OCI-LY1 (cell line): ENCODE measurements at regions not wholly inside any gene's neighbourhood (a gene's known extent, or its start where the extent isn't known, plus 50 kb on each side); places are given as distances from the start of the nearest gene placed in this dataset.

Source experiments
- H2AFZ ChIP-seq: fragments of 200-600 bp; sonication (generic), shearing (Covaris generic); 2 replicates; pipeline ENCODE4 v1.6.0; 2014; ENCODE audit warnings: antibody characterized with exemption, mild to moderate bottlenecking, low read length
- H3F3A ChIP-seq: fragments of 200-600 bp; sonication (generic), shearing (Covaris generic); 2 replicates; pipeline ENCODE4 v1.6.0; 2014; ENCODE audit warnings: mild to moderate bottlenecking, antibody characterized with exemption, low read length, moderate library complexity; ENCODE audit not compliant: insufficient read depth
- H3K27ac ChIP-seq: fragments of 200-600 bp; sonication (generic); 2 replicates; pipeline ENCODE4 v1.5.1; 2014; ENCODE audit warnings: low read length, mixed run types, mild to moderate bottlenecking, low read depth; ENCODE audit not compliant: poor library complexity, severe bottlenecking
- H3K27me3 ChIP-seq: fragments of 200-600 bp; sonication (generic); 2 replicates; pipeline ENCODE4 v1.6.0; 2014; ENCODE audit warnings: antibody characterized with exemption, mild to moderate bottlenecking, low read length, moderate library complexity; ENCODE audit not compliant: insufficient read depth
- H3K36me3 ChIP-seq: fragments of 200-600 bp; sonication (generic); 2 replicates; pipeline ENCODE4 v1.6.1; 2014; ENCODE audit warnings: mild to moderate bottlenecking, antibody characterized with exemption, low read length, moderate library complexity, mixed read lengths; ENCODE audit not compliant: insufficient read depth
- H3K4me1 ChIP-seq: fragments of 200-600 bp; sonication (generic); 2 replicates; pipeline ENCODE4 v1.5.1; 2014; ENCODE audit warnings: mild to moderate bottlenecking, low read length, moderate library complexity; ENCODE audit not compliant: insufficient read depth, severe bottlenecking
- H3K4me2 ChIP-seq: fragments of 200-600 bp; sonication (generic), shearing (Covaris generic); 2 replicates; pipeline ENCODE4 v1.6.1; 2014; ENCODE audit warnings: low read length
- H3K4me3 ChIP-seq: fragments of 200-600 bp; sonication (generic); 2 replicates; pipeline ENCODE4 v1.5.1; 2014; ENCODE audit warnings: low read length, low read depth, mild to moderate bottlenecking, mixed read lengths; ENCODE audit not compliant: poor library complexity, severe bottlenecking
- H3K79me2 ChIP-seq: fragments of 200-600 bp; shearing (Covaris generic); 2 replicates; pipeline ENCODE4 v1.6.1; 2016; ENCODE audit warnings: mixed run types, low read length, mixed read lengths; ENCODE audit not compliant: insufficient read depth
- H3K9ac ChIP-seq: fragments of 200-600 bp; sonication (generic), shearing (Covaris generic); 2 replicates; pipeline ENCODE4 v1.6.1; 2014; ENCODE audit warnings: mild to moderate bottlenecking, low read length, mixed read lengths
- H3K9me2 ChIP-seq: fragments of 200-600 bp; sonication (generic), shearing (Covaris generic); 2 replicates; pipeline ENCODE4 v1.6.1; 2014; ENCODE audit warnings: low read depth, mild to moderate bottlenecking, low read length, mixed read lengths
- H3K9me3 ChIP-seq: fragments of 200-600 bp; shearing (Covaris generic); 2 replicates; pipeline ENCODE4 v1.6.1; 2014; ENCODE audit warnings: low read length, mixed read lengths
- H4K20me1 ChIP-seq: fragments of 200-600 bp; sonication (generic), shearing (Covaris generic); 2 replicates; pipeline ENCODE4 v1.6.0; 2016; ENCODE audit warnings: mild to moderate bottlenecking, low read length; ENCODE audit not compliant: insufficient read depth
- CTCF ChIP-seq: fragments of 200-600 bp; sonication (generic), shearing (Covaris generic); IDR thresholded peaks from 2 replicates; pipeline ENCODE4 v1.5.1; 2017; ENCODE audit warnings: mild to moderate bottlenecking, antibody characterized with exemption, low read length, moderate library complexity, mixed read lengths
- EZH2 ChIP-seq: fragments of 200-600 bp; sonication (generic), shearing (Covaris generic); IDR thresholded peaks from 2 replicates; pipeline ENCODE4 v1.8.0; 2017; ENCODE audit warnings: borderline replicate concordance, mixed run types, mild to moderate bottlenecking, antibody characterized with exemption, low read length, moderate library complexity, mixed read lengths

- no peak for TF ChIP-seq CTCF
- TF ChIP-seq EZH2 = no peak
- no peaks in the 10 kb centered on the region for H3K9me3 ChIP-seq
- no peaks in the 10 kb centered on the region for H4K20me1 ChIP-seq
- no peaks in the 10 kb centered on the region for H3K79me2 ChIP-seq
- H3K27me3 ChIP-seq = no peaks in the 10 kb centered on the region
- H3K27ac ChIP-seq = no peak overlapping the region
- no peaks in the 10 kb centered on the region for H3K9me2 ChIP-seq
- H3F3A ChIP-seq = no peaks in the 10 kb centered on the region
- no peaks in the 10 kb centered on the region for H3K36me3 ChIP-seq
- no peak overlapping the region for H3K9ac ChIP-seq
- no peaks in the 10 kb centered on the region for H3K4me1 ChIP-seq
- no peak overlapping the region for H2AFZ ChIP-seq
- no peak overlapping the region for H3K4me3 ChIP-seq
- no peak overlapping the region for H3K4me2 ChIP-seq
These were observed 51.0 kb upstream of the GLS start for GRCh38 chr2:190829642-190830041.
